H1 (cell line): ENCODE measurements at regions not wholly inside any gene's neighbourhood (a gene's known extent, or its start where the extent isn't known, plus 50 kb on each side); places are given as distances from the start of the nearest gene placed in this dataset.

Experiments
- CTCF ChIA-PET: fragments of 300-600 bp; sonication (Branson Sonifier 250); formaldehyde crosslinking; loops from one replicate; lab custom pipeline; 2021; ENCODE audit not compliant: partially characterized antibody; lab: Charles Lee
- POLR2A ChIA-PET: fragments of 300-600 bp; sonication (Branson Sonifier 250); formaldehyde crosslinking; loops from one replicate; lab custom pipeline; 2021; ENCODE audit warnings: inconsistent platforms; ENCODE audit not compliant: partially characterized antibody; lab: Charles Lee
- DNase-seq, 2 experiments: peaks; one replicate each; pipeline versions ENCODE4 v3.0.0 to v3.0.0-alpha.2; 2010 to 2022; ENCODE audit warnings: low spot score in 2 of 2, low read depth in 1 of 2, mixed read lengths in 1 of 2
- FAIRE-seq: peaks from 2 replicates; lab custom pipeline; 2011; peaks lifted over from hg19 to GRCh38; lab: Jason Lieb, UNC
- H2AFZ ChIP-seq: 2 replicates; pipeline ENCODE4 v1.8.1; 2012; ENCODE audit warnings: low read length, inconsistent platforms
- H2AK5ac ChIP-seq: 2 replicates; pipeline ENCODE4 v1.6.1; 2013; ENCODE audit warnings: low read depth, low read length
- H2BK120ac ChIP-seq: replicated peaks from 2 replicates; pipeline ENCODE3; 2013; ENCODE audit warnings: low read depth, low read length, inconsistent platforms
- H2BK12ac ChIP-seq: 2 replicates; pipeline ENCODE4 v1.6.1; 2013; ENCODE audit warnings: low read depth, low read length
- H2BK15ac ChIP-seq: 2 replicates; pipeline ENCODE4 v1.6.1; 2013; ENCODE audit warnings: low read length
- H2BK20ac ChIP-seq: 2 replicates; pipeline ENCODE4 v1.6.1; 2013; ENCODE audit warnings: low read length
- H2BK5ac ChIP-seq: 2 replicates; pipeline ENCODE4 v1.6.1; 2013; ENCODE audit warnings: low read depth, low read length
- H3K14ac ChIP-seq: 2 replicates; pipeline ENCODE4 v1.6.1; 2013; ENCODE audit warnings: inconsistent platforms; ENCODE audit not compliant: insufficient read length
- H3K18ac ChIP-seq: 2 replicates; pipeline ENCODE4 v1.6.1; 2013; ENCODE audit warnings: low read length; ENCODE audit errors: extremely low read depth
- H3K23ac ChIP-seq: 2 replicates; pipeline ENCODE4 v1.6.1; 2013; ENCODE audit warnings: inconsistent platforms; ENCODE audit not compliant: insufficient read length
- H3K23me2 ChIP-seq: 2 replicates; pipeline ENCODE4 v1.6.1; 2013; ENCODE audit warnings: low read depth, low read length
- H3K27ac ChIP-seq: 2 replicates; pipeline ENCODE4 v1.6.1; 2011; ENCODE audit warnings: low read depth, low read length, inconsistent platforms
- H3K27me3 ChIP-seq, 4 experiments: replicated peaks in 1 of 4; 1 replicate in 1 of 4; 2 replicates in 3 of 4; pipeline versions ENCODE4 v1.6.1 to v1.8.1; 2011 to 2013; ENCODE audit warnings: low read length in 3 of 4, mild to moderate bottlenecking in 3 of 4, inconsistent platforms in 2 of 4, mixed read lengths in 2 of 4, moderate library complexity in 1 of 4; ENCODE audit not compliant: control insufficient read depth in 3 of 4, insufficient read depth in 3 of 4; ENCODE audit errors: extremely low read depth in 1 of 4
- H3K36me3 ChIP-seq, 4 experiments: 2 replicates each; pipeline versions ENCODE4 v1.6.1 to v1.8.1; 2011 to 2013; ENCODE audit warnings: mild to moderate bottlenecking in 4 of 4, low read length in 3 of 4, moderate library complexity in 2 of 4, control low read depth in 1 of 4, inconsistent platforms in 1 of 4; ENCODE audit not compliant: insufficient read depth in 4 of 4, control insufficient read depth in 2 of 4
- H3K4ac ChIP-seq: replicated peaks from 2 replicates; pipeline ENCODE3; 2013; ENCODE audit warnings: low read length, low read depth, mixed read lengths, inconsistent platforms; ENCODE audit not compliant: insufficient read length
- H3K4me1 ChIP-seq, 4 experiments: replicated peaks in 1 of 4; 1 replicate in 1 of 4; 2 replicates in 3 of 4; pipeline versions ENCODE4 v1.6.1 to v1.8.1; 2011 to 2013; ENCODE audit warnings: low read length in 3 of 4, inconsistent platforms in 2 of 4, mixed read lengths in 1 of 4; ENCODE audit not compliant: insufficient read depth in 4 of 4, control insufficient read depth in 3 of 4
- H3K4me2 ChIP-seq, 2 experiments: 2 replicates each; pipeline versions ENCODE4 v1.6.1 to v1.8.1; 2011 to 2013; ENCODE audit warnings: low read depth in 2 of 2, low read length in 2 of 2, control low read depth in 1 of 2, inconsistent platforms in 1 of 2, mild to moderate bottlenecking in 1 of 2; ENCODE audit not compliant: insufficient read depth in 1 of 2
- H3K4me3 ChIP-seq, 4 experiments: fragments of 200-600, 300-600 bp in 1 of 4; sonication (generic), shearing (Covaris generic), sonication (Bioruptor Twin) in 1 of 4; 2 replicates each; pipeline versions ENCODE4 v1.5.1 to v1.8.1; 2011 to 2016; ENCODE audit warnings: low read length in 4 of 4, low read depth in 3 of 4, control low read depth in 2 of 4, inconsistent platforms in 2 of 4, mild to moderate bottlenecking in 2 of 4, mixed read lengths in 1 of 4, moderate library complexity in 1 of 4; ENCODE audit not compliant: insufficient read depth in 2 of 4; ENCODE audit errors: extremely low read depth in 1 of 4
- H3K56ac ChIP-seq: replicated peaks from 2 replicates; pipeline ENCODE3; 2013; ENCODE audit warnings: low read depth, mild to moderate bottlenecking, mixed read lengths, low read length, inconsistent platforms; ENCODE audit not compliant: insufficient read length
- H3K79me1 ChIP-seq: 2 replicates; pipeline ENCODE4 v1.6.1; 2013; ENCODE audit warnings: low read depth, low read length, control low read depth
- H3K79me2 ChIP-seq, 2 experiments: 2 replicates each; pipeline versions ENCODE4 v1.6.1 to v1.8.1; 2012 to 2013; ENCODE audit warnings: low read length in 2 of 2, mild to moderate bottlenecking in 2 of 2, inconsistent platforms in 1 of 2; ENCODE audit not compliant: insufficient read depth in 2 of 2, control insufficient read depth in 1 of 2
- H3K9ac ChIP-seq, 4 experiments: replicated peaks in 1 of 4; 1 replicate in 1 of 4; 2 replicates in 3 of 4; pipeline versions ENCODE4 v1.6.1 to v1.8.1; 2011 to 2013; ENCODE audit warnings: low read depth in 3 of 4, low read length in 3 of 4, control low read depth in 2 of 4, mild to moderate bottlenecking in 2 of 4, moderate library complexity in 2 of 4, inconsistent platforms in 1 of 4; ENCODE audit errors: extremely low read depth in 1 of 4
- H3K9me3 ChIP-seq, 2 experiments: 2 replicates each; pipeline versions ENCODE4 v1.6.1 to v1.8.1; 2012 to 2013; ENCODE audit warnings: mild to moderate bottlenecking in 2 of 2, moderate library complexity in 2 of 2, control low read depth in 1 of 2, inconsistent platforms in 1 of 2, low read depth in 1 of 2, low read length in 1 of 2, mixed read lengths in 1 of 2; ENCODE audit not compliant: insufficient read depth in 2 of 2
- H4K20me1 ChIP-seq, 2 experiments: replicated peaks in 1 of 2; 2 replicates each; pipeline versions ENCODE3 to v1.8.1; 2011 to 2013; ENCODE audit warnings: inconsistent platforms in 2 of 2, low read length in 2 of 2, mild to moderate bottlenecking in 1 of 2; ENCODE audit not compliant: insufficient read depth in 2 of 2, control insufficient read depth in 1 of 2
- H4K5ac ChIP-seq: 2 replicates; pipeline ENCODE4 v1.6.1; 2013; ENCODE audit warnings: low read length, low read depth, mixed read lengths, inconsistent platforms; ENCODE audit not compliant: insufficient read length
- H4K8ac ChIP-seq: 2 replicates; pipeline ENCODE4 v1.8.0; 2013; ENCODE audit warnings: mild to moderate bottlenecking, moderate library complexity, low read length, inconsistent platforms; ENCODE audit not compliant: insufficient read depth; ENCODE audit errors: extremely low read depth
- H4K91ac ChIP-seq: replicated peaks from 2 replicates; pipeline ENCODE3; 2013; ENCODE audit warnings: low read length, mixed read lengths, inconsistent platforms; ENCODE audit not compliant: insufficient read length
- BRCA1 ChIP-seq: IDR thresholded peaks from 2 replicates; pipeline ENCODE4 v1.6.1; 2012; ENCODE audit warnings: low read depth, low read length, improper control_type of control experiment
- CBX8 ChIP-seq: fragments of 300-800, 300-1000 bp; sonication (generic); IDR thresholded peaks from 2 replicates; pipeline ENCODE4 v1.7.1; 2016; ENCODE audit warnings: low read depth, low read length, borderline replicate concordance
- CTBP2 ChIP-seq: IDR thresholded peaks from 2 replicates; pipeline ENCODE4 v1.7.0; 2011; ENCODE audit warnings: borderline replicate concordance, mild to moderate bottlenecking, moderate library complexity, mixed read lengths, low read length; ENCODE audit not compliant: insufficient read depth, insufficient read length
- KDM5A ChIP-seq: fragments of 200-600 bp; IDR thresholded peaks from 2 replicates; pipeline ENCODE4 v1.7.1; 2012; ENCODE audit warnings: mild to moderate bottlenecking, low read length, inconsistent platforms, mixed read lengths
- SP1 ChIP-seq: IDR thresholded peaks from 2 replicates; pipeline ENCODE4 v1.6.1; 2011; ENCODE audit warnings: low read depth, low read length
- YY1 ChIP-seq: IDR thresholded peaks from 2 replicates; pipeline ENCODE4 v1.6.1; 2011; ENCODE audit warnings: low read depth, mild to moderate bottlenecking, low read length
- WGBS, 2 experiments: shearing (Covaris generic) in 1 of 2; methylation state at CpG; one replicate each; pipeline versions ENCODE4 v1.1.6 to v1.1.7; 2013 to 2015; ENCODE audit warnings: low lambda C conversion rate in 2 of 2, mixed read lengths in 2 of 2, inconsistent platforms in 1 of 2, low coverage in 1 of 2, missing lambda C conversion rate in 1 of 2; ENCODE audit not compliant: insufficient replicate concordance in 2 of 2, insufficient coverage in 1 of 2, insufficient read length in 1 of 2; ENCODE audit errors: extremely low coverage in 1 of 2, missing lambda C conversion rate in 1 of 2; 5-methylcytosine and 5-hydroxymethylcytosine counted together
- TF ChIP-seq, protein P1 (sequence below): IDR thresholded peaks from 2 replicates; pipeline ENCODE4 v1.6.1; 2012; ENCODE audit warnings: inconsistent platforms
- TF ChIP-seq, protein P2 (sequence below): IDR thresholded peaks from 2 replicates; pipeline ENCODE4 v1.6.1; 2011; ENCODE audit warnings: low read length, improper control_type of control experiment

- Histone ChIP-seq H2BK5ac (no peak overlapping the region), H4K5ac (no peak overlapping the region), H3K79me2 (no peaks in the 10 kb centered on the region), H3K23me2 (no peaks in the 10 kb centered on the region), H4K8ac (no peak overlapping the region), H2BK120ac (no peak overlapping the region), H3K4me1 (no peaks in the 10 kb centered on the region), H4K20me1 (no peaks in the 10 kb centered on the region), H2AK5ac (no peak overlapping the region), H3K36me3 (no peaks in the 10 kb centered on the region), H3K4me2 (no peak overlapping the region), H3K9ac (no peak overlapping the region), H3K18ac (no peak overlapping the region), H2AFZ (no peak overlapping the region), H2BK15ac (peak overlapping the region; percentile 93), H2BK12ac (peak overlapping the region; percentile 45; the same call in 1 of the 2 replicates), H3K79me1 (no peaks in the 10 kb centered on the region), H4K91ac (peak overlapping the region; percentile 10), H2BK20ac (no peak overlapping the region), H3K4ac (no peak overlapping the region), H3K27me3 (peaks cover 0 to 1% (median 0%) of the 10 kb centered on the region in 4 experiments; a peak in 1 of 7 replicates), H3K56ac (no peak overlapping the region), H3K14ac (no peak overlapping the region), H3K9me3 (no peaks in the 10 kb centered on the region), H3K4me3 (no peak overlapping the region), H3K23ac (no peak overlapping the region), H3K27ac (no peak overlapping the region)
- DNase-seq = no peak
- no peak for FAIRE-seq
- CTCF ChIA-PET = no interaction called here
- POLR2A ChIA-PET = no interaction called here
- TF ChIP-seq, protein P1, sequence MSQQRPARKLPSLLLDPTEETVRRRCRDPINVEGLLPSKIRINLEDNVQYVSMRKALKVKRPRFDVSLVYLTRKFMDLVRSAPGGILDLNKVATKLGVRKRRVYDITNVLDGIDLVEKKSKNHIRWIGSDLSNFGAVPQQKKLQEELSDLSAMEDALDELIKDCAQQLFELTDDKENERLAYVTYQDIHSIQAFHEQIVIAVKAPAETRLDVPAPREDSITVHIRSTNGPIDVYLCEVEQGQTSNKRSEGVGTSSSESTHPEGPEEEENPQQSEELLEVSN = no peak
- TF ChIP-seq KDM5A (no peak), CBX8 (no peak), BRCA1 (no peak), SP1 (no peak), CTBP2 (no peak), YY1 (no peak)
- TF ChIP-seq, protein P2, sequence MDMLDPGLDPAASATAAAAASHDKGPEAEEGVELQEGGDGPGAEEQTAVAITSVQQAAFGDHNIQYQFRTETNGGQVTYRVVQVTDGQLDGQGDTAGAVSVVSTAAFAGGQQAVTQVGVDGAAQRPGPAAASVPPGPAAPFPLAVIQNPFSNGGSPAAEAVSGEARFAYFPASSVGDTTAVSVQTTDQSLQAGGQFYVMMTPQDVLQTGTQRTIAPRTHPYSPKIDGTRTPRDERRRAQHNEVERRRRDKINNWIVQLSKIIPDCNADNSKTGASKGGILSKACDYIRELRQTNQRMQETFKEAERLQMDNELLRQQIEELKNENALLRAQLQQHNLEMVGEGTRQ = no peak
- 90% methylated on average over 3 of the region's 3 CpGs; no CpG with 5 or more reads in 1 of the 2 experiments for WGBS, 2 experiments
Measured at GRCh38 chr3:70501561-70501960, 189.1 kb upstream of the MDFIC2 start.
